K562 (cell line): ENCODE measurements at regions not wholly inside any gene's neighbourhood (a gene's known extent, or its start where the extent isn't known, plus 50 kb on each side); places are given as distances from the start of the nearest gene placed in this dataset.

Source experiments
- ATAC-seq: fragments of 200-7000 bp; cut with Tn5 transposase; 3 replicates; pipeline ENCODE4 v1.9.1; 2020; ENCODE audit warnings: moderate library complexity
- BruUV-seq: library from RNA; stranded (reverse); fragments of 400-500 nt; replicated peaks from 2 replicates; lab custom pipeline; 2021; lab: Mats Ljungman, UMichigan
- CTCF ChIA-PET: fragments of 300-600 bp; formaldehyde crosslinking; extraction: SDS; loops from one replicate; lab custom pipeline; 2021; ENCODE audit warnings: low intra/inter-chr PET ratio; lab: Yijun Ruan, JAX
- POLR2A ChIA-PET: fragments of 300-600, 350-650 bp; sonication (Branson Sonifier 250); formaldehyde crosslinking; extraction: SDS; loops from one replicate; lab custom pipeline; 2021; ENCODE audit warnings: antibody characterized with exemption, inconsistent platforms; lab: Yijun Ruan, JAX
- DNase-seq, 4 experiments: peaks; one replicate each; pipeline versions ENCODE4 v3.0.0 to v3.0.0-alpha.2; 2011 to 2018; ENCODE audit warnings: low spot score in 3 of 4, mixed read lengths in 3 of 4; ENCODE audit errors: extremely low read depth in 1 of 4
- FAIRE-seq: peaks from 2 replicates; lab custom pipeline; 2011; peaks lifted over from hg19 to GRCh38; lab: Jason Lieb, UNC
- H2AFZ ChIP-seq: 2 replicates; pipeline ENCODE4 v1.6.0; 2011; ENCODE audit warnings: low read depth, low read length, control low read depth, inconsistent platforms
- H3K27ac ChIP-seq: fragments of 200-600 bp; 3 replicates; pipeline ENCODE4 v1.8.0; 2011; ENCODE audit warnings: low read depth, mild to moderate bottlenecking, control low read depth, inconsistent platforms, low read length, moderate library complexity, mixed read lengths; ENCODE audit errors: extremely low read depth
- H3K27me3 ChIP-seq, 2 experiments: fragments of 300-600 bp in 1 of 2; 2 replicates in 1 of 2; 3 replicates in 1 of 2; pipeline versions ENCODE4 v1.6.0 to v1.8.0; 2011; ENCODE audit warnings: inconsistent platforms in 2 of 2, low read length in 2 of 2, mild to moderate bottlenecking in 1 of 2, mixed read lengths in 1 of 2, moderate library complexity in 1 of 2; ENCODE audit not compliant: control insufficient read depth in 2 of 2, insufficient read depth in 2 of 2
- H3K36me3 ChIP-seq: fragments of 300-600 bp; 3 replicates; pipeline ENCODE4 v1.8.0; 2011; ENCODE audit warnings: mild to moderate bottlenecking, low read length, inconsistent platforms; ENCODE audit not compliant: control insufficient read depth, insufficient read depth
- H3K4me1 ChIP-seq, 2 experiments: fragments of 200-600 bp in 1 of 2; replicated peaks in 1 of 2; 2 replicates in 1 of 2; 3 replicates in 1 of 2; pipeline versions ENCODE4 v1.5.1 to v1.8.0; 2011; ENCODE audit warnings: inconsistent platforms in 2 of 2, low read length in 2 of 2, mild to moderate bottlenecking in 1 of 2, mixed read lengths in 1 of 2, moderate library complexity in 1 of 2; ENCODE audit not compliant: control insufficient read depth in 2 of 2, insufficient read depth in 2 of 2
- H3K4me2 ChIP-seq: 2 replicates; pipeline ENCODE4 v1.6.1; 2011; ENCODE audit warnings: low read length, control low read depth, inconsistent platforms, mixed read lengths; ENCODE audit not compliant: insufficient read depth
- H3K4me3 ChIP-seq: fragments of 200-600 bp; sonication (generic), shearing (Covaris generic); 2 replicates; pipeline ENCODE4 v1.5.1; 2016; ENCODE audit warnings: control low read depth, inconsistent platforms
- H3K79me2 ChIP-seq: fragments of 200-600 bp; 3 replicates; pipeline ENCODE4 v1.8.0; 2011; ENCODE audit warnings: low read length, inconsistent platforms; ENCODE audit not compliant: control insufficient read depth, insufficient read depth
- H3K9ac ChIP-seq, 2 experiments: 2 replicates each; pipeline versions ENCODE4 v1.6.0 to v1.6.1; 2011; ENCODE audit warnings: low read depth in 2 of 2, low read length in 2 of 2, control low read depth in 1 of 2, inconsistent platforms in 1 of 2, mild to moderate bottlenecking in 1 of 2, mixed read lengths in 1 of 2; ENCODE audit not compliant: insufficient read depth in 1 of 2
- H3K9me1 ChIP-seq: one replicate; pipeline ENCODE4 v1.6.0; 2011; ENCODE audit warnings: inconsistent platforms, mild to moderate bottlenecking, low read length, moderate library complexity; ENCODE audit not compliant: control insufficient read depth, insufficient read depth
- H3K9me3 ChIP-seq: replicated peaks from 2 replicates; pipeline ENCODE4 v1.5.1; 2011; ENCODE audit warnings: low read depth, low read length, inconsistent platforms; ENCODE audit not compliant: control insufficient read depth, insufficient read depth
- H4K20me1 ChIP-seq: replicated peaks from 2 replicates; pipeline ENCODE4 v1.6.1; 2011; ENCODE audit warnings: low read length, inconsistent platforms, mixed read lengths; ENCODE audit not compliant: control insufficient read depth, insufficient read depth
- CBX2 ChIP-seq: fragments of 200-600 bp; sonication (generic); IDR thresholded peaks from one replicate; pipeline ENCODE4 v1.6.1; 2012; ENCODE audit warnings: mild to moderate bottlenecking, low read length, inconsistent platforms; ENCODE audit not compliant: insufficient read depth, poor library complexity, severe bottlenecking
- E2F4 ChIP-seq: sonication (generic); formaldehyde crosslinking; IDR thresholded peaks from 2 replicates; pipeline ENCODE4 v1.8.0; 2022; ENCODE audit warnings: mild to moderate bottlenecking, low read depth, missing genetic modification reagents
- GTF3C2 ChIP-seq: IDR thresholded peaks from 3 replicates; pipeline ENCODE4 v1.6.1; 2011; ENCODE audit warnings: borderline replicate concordance, mild to moderate bottlenecking, moderate library complexity; ENCODE audit not compliant: insufficient read length; ENCODE audit errors: extremely low read depth
- IRF9 ChIP-seq: fragments of 450-650 bp; IDR thresholded peaks from 2 replicates; pipeline ENCODE4 v1.6.1; 2016; ENCODE audit warnings: missing biosample characterization, missing genetic modification characterization
- POLR2H ChIP-seq: IDR thresholded peaks from 2 replicates; pipeline ENCODE4 v1.6.1; 2016; ENCODE audit warnings: missing genetic modification characterization, low read depth, mild to moderate bottlenecking, control low read depth, missing compliant biosample characterization, moderate library complexity
- RBM17 ChIP-seq: fragments of 200-400 bp; formaldehyde crosslinking; IDR thresholded peaks from 2 replicates; pipeline ENCODE4 v1.6.1; 2017; ENCODE audit warnings: low read depth, mild to moderate bottlenecking, low read length, borderline replicate concordance
- RBM34 ChIP-seq: fragments of 200-400 bp; formaldehyde crosslinking; IDR thresholded peaks from 2 replicates; pipeline ENCODE4 v1.6.1; 2018; ENCODE audit warnings: low read length, borderline replicate concordance; ENCODE audit not compliant: insufficient read depth
- TBP ChIP-seq: optimal IDR thresholded peaks from 2 replicates; pipeline ENCODE3; 2011; ENCODE audit warnings: low read depth, low read length, improper control_type of control experiment
- XRCC5 ChIP-seq: fragments of 200-400 bp; formaldehyde crosslinking; IDR thresholded peaks from 2 replicates; pipeline ENCODE4 v1.6.1; 2017; ENCODE audit warnings: low read depth, mild to moderate bottlenecking, low read length
- ZBTB43 ChIP-seq: sonication (generic); formaldehyde crosslinking; IDR thresholded peaks from 2 replicates; pipeline ENCODE4 v1.8.0; 2023; ENCODE audit warnings: mild to moderate bottlenecking, missing genetic modification reagents
- ZNF12 ChIP-seq: sonication (generic); formaldehyde crosslinking; IDR thresholded peaks from 2 replicates; pipeline ENCODE4 v1.4.0; 2020; ENCODE audit warnings: mild to moderate bottlenecking, missing genetic modification reagents
- ZNF224 ChIP-seq: sonication (generic); formaldehyde crosslinking; IDR thresholded peaks from 2 replicates; pipeline ENCODE4 v1.8.0; 2022; ENCODE audit warnings: mild to moderate bottlenecking, missing genetic modification reagents
- ZNF316 ChIP-seq: fragments of 450-650 bp; IDR thresholded peaks from 2 replicates; pipeline ENCODE4 v1.6.1; 2016
- ZNF431 ChIP-seq: sonication (generic); formaldehyde crosslinking; IDR thresholded peaks from 2 replicates; pipeline ENCODE4 v1.8.0; 2022; ENCODE audit warnings: mild to moderate bottlenecking, missing genetic modification reagents
- ZNF436 ChIP-seq: fragments of 250-450, 450-650 bp; sonication (Bioruptor Pico); formaldehyde crosslinking; IDR thresholded peaks from 2 replicates; pipeline ENCODE4 v1.7.0; 2020; ENCODE audit warnings: mild to moderate bottlenecking
- ZNF507 ChIP-seq: conservative IDR thresholded peaks from 2 replicates; pipeline ENCODE4 v1.6.1; 2017; ENCODE audit warnings: missing genetic modification characterization, missing compliant biosample characterization
- WGBS: fragments of 100-300 bp; shearing (Covaris generic); methylation state at CpG from one replicate; pipeline ENCODE4 v1.1.6; 2016; ENCODE audit warnings: low coverage, mixed read lengths; ENCODE audit not compliant: insufficient coverage; ENCODE audit errors: missing lambda C conversion rate; 5-methylcytosine and 5-hydroxymethylcytosine counted together
- in situ Hi-C: fragments of 300-500 bp; cut with MboI; formaldehyde crosslinking; loops from 4 replicates; pipeline ENCODE4 v1.15.0; 2018; ENCODE audit warnings: inconsistent platforms, mixed read lengths
- intact Hi-C: fragments of 100-400 bp; cut with micrococcal nuclease; formaldehyde crosslinking; loops from 2 replicates; pipeline ENCODE4 v1.14.2; 2022

GRCh38 chr20:11721411-11721810, 196.3 kb upstream of the BTBD3 start:
- no peak for ATAC-seq
- Histone ChIP-seq H3K36me3 (no peaks in the 10 kb centered on the region), H3K9ac (no peak overlapping the region), H3K27me3 (no peaks in the 10 kb centered on the region), H3K4me3 (no peak overlapping the region), H2AFZ (no peak overlapping the region), H3K9me3 (no peaks in the 10 kb centered on the region), H3K9me1 (no peaks in the 10 kb centered on the region), H3K27ac (no peak overlapping the region), H3K4me2 (no peak overlapping the region), H4K20me1 (no peaks in the 10 kb centered on the region), H3K4me1 (no peaks in the 10 kb centered on the region), H3K79me2 (no peaks in the 10 kb centered on the region)
- ChIA-PET POLR2A (no interaction called here), CTCF (no interaction called here)
- 0% methylated on average over 2 of the region's 2 CpGs for WGBS
- intact Hi-C loops: no loop called here
- no TSS peak for BruUV-seq
- DNase-seq: no peak
- in situ Hi-C loops: no loop called here
- no peak for FAIRE-seq
- TF ChIP-seq ZBTB43 (CRISPR knock-in tag): no peak
- TF ChIP-seq TBP: no peak
- no peak for TF ChIP-seq ZNF436 (CRISPR knock-in tag)
- no peak for TF ChIP-seq E2F4
- TF ChIP-seq ZNF507 (tag): no peak
- TF ChIP-seq RBM34: no peak
- TF ChIP-seq RBM17: no peak
- TF ChIP-seq GTF3C2: no peak
- TF ChIP-seq POLR2H: no peak
- TF ChIP-seq ZNF224 (CRISPR knock-in tag): no peak
- no peak for TF ChIP-seq XRCC5
- no peak for TF ChIP-seq ZNF431 (CRISPR knock-in tag)
- TF ChIP-seq ZNF12 (CRISPR knock-in tag): no peak
- TF ChIP-seq ZNF316: no peak
- no peak for TF ChIP-seq IRF9 (tag)
- no peak for TF ChIP-seq CBX2
